Glomerular endothelial cell (primary cell): ENCODE measurements at regions not wholly inside any gene's neighbourhood (a gene's known extent, or its start where the extent isn't known, plus 50 kb on each side); places are given as distances from the start of the nearest gene placed in this dataset.

Source experiments
- DNase-seq: peaks from one replicate; pipeline ENCODE4 v3.0.0-alpha.2; 2011; ENCODE audit warnings: low read depth, low spot score; ENCODE audit errors: extremely low read depth

DNA sequence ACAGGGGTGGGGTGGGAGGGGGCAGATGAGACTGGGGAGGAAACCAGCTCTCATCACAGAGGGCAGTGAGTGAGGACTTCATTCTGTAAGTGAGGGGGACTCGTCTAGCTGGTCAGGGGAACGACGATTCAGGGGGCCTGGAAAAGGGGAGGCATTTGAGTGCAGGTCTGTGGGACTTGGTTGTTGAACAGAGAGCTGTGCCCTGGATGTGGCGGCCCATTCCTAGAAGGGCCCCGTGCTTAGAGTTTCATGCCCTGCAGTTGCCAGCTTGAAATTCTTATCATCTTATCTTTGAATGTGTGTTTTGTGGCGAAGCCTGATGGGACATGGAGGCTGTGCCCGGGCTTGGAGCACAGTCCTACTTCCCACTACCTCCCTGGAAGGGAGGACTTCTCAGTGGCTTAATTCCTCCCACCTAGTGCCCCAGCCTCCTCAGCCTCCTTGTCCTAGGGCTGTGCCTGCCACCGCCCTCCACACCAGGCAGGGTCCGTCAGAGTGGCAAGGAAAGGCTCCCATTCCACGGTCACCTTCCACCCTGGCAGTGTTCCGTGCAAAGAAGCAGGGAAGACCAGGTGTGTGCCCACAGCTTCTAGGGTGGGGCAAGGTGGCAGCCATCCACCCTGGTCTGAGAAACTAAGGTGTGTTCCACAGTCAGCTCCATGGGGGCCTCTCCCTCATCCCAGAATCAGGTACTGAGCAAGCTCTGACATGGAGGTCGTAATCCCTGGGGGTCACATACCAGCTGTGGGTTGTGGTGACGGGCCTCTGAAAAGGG lies 59.7 kb upstream of the LMO1 start:
- no peak for DNase-seq

DNA sequence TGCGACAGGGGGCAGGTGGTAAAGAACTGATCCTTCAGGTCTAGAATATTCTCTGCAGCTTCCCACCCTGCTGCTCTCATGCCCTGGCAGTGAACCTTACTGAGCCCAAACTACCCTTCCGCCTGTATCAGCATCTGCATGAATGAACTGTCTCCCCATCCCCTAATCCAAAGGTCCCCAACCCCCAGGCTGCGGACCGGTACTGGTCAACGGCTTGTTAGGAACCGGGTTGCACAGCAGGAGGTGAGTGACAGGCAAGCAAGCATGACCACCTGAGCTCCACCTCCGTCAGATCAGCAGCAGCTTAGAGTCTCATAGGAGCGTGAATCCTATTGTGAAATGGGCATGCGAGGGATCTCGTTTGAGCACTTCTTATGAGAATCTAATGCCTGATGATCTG lies 58.2 kb upstream of the LMO1 start:
- DNase-seq = no peak

DNA sequence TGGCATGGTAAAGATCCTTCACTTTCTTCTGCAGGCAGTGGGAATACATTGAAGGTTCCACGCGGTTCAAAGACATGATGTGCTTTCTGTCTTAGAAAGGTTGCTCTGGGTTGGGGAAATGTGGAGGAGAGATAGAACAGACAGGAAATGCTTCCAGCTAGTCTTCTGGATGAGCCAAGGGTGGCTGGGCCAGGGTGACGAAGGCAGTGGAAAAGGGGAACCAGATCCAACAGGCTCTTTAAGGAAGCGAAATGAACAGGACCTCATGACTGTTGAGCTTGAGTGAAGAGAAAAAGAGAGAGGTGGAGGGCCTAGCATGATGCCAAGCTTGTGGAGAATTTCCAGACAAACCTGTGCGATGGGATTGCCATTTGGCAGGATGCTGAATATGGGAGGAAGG lies 56.4 kb upstream of the LMO1 start:
- no peak for DNase-seq

- no peak for DNase-seq
Observed at GRCh38 chr11:8318536-8318935, 54.9 kb upstream of the LMO1 start.

GRCh38 chr11:8317159-8317558 lies 53.5 kb upstream of the LMO1 start:
- DNase-seq = no peak

DNA sequence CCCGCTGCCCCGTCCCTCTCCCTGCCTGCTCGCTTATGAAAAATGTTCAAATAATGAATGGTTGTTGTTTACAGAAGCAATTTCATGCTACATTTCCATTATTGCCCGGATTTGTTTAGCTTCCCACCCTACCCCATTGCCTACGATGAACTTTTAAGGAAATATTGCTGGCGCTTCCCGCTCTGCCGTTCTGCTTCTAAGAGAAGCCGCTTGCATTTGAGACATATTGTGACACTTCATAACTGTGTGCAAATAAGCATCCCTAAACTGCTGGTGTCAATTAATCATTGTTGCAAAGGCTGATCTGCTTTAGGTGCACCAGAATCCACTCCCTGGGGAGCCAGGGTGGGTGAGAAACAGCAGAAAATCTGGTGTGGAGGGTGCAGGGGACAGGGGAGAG lies 52.3 kb upstream of the LMO1 start:
- DNase-seq = no peak

DNA sequence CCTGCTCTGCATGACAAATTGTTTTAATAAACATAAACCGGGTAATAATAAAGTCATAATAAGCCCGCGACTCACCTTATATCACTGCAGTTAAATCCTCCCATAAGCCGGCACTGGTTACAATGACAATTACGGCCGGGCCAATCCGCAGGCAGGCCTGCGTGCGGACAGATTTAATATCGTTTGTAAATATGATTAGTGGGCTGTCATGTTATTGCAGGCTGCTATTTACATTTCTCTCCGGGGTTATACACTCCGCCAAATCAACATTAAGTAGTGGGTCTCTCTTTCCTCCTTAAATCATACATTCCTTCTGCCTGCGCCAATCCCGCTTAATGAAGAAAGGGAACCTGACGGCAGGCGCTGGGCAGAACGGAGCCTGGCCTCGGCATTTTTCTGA lies 51.8 kb upstream of the LMO1 start:
- DNase-seq = no peak

DNA sequence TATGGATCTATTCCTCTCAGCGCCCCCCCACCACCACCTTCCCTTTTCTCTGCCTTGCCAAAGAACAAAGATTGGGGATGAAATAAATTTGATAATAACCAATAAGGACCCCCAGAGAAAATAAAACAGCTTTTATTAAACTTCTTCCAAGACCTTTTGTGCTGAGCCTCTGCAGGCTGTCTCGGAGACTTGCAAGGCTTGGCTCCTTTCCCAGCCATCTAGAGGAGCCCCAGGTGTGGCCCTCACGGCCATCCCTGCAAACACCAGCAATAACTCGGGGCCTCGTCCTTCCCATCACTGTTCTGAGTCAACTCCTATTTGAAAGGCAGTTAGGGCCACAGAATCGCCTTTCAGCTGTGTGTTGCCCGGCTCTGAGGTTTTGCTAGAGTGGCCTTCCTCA lies 51.2 kb upstream of the LMO1 start:
- DNase-seq = no peak

DNA sequence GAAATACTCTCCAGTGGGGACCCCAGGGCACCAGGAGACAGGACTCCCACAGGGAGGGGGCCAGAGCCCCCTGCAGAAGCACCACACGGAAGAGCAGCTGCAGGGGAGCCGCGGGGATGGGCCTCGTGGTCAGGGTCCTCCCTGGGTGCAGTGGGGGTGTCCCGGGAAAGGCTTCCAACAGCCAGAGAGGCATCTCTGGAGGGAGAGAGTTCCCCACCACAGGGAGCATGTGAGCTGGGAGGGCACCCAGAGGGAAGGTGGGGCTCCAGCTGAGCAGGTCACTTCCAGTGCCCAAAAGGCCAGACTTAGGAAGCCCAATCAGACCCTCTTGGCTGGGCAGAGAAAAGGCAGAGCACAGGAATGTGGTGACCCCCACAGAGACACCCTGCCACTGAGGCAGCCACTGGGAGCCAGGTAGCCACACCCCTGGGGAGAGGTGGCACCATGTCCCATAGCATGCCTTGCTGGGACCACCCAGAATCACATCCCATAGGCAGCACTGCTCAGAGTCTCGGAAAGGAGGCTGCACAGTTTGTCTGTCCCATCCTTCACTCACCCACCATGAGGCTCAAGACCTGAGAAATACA lies 49.9 kb upstream of the LMO1 start:
- no peak for DNase-seq
